Activated T-helper 1 cell treated with anti-CD3 and anti-CD28 coated beads, Interleukin-12 subunit alpha, Interleukin-12 subunit beta, Interleukin-2, Interleukin-4 antibody, amounts not matched to agents 30 ng/mL and 10 ng/mL and 1 ng/mL, durations not matched to agents 14 hours and 24 hours and 36 hours (primary cell): ENCODE measurements at regions not wholly inside any gene's neighbourhood (a gene's known extent, or its start where the extent isn't known, plus 50 kb on each side); places are given as distances from the start of the nearest gene placed in this dataset.

Source experiments
- DNase-seq: peaks from one replicate; pipeline ENCODE4 v3.0.0; 2021; ENCODE audit warnings: low spot score
- H3K27ac Mint-ChIP-seq: one replicate; pipeline ENCODE4 v1.8.0; 2021; ENCODE audit warnings: mild to moderate bottlenecking, mixed read lengths
- H3K27me3 Mint-ChIP-seq: one replicate; pipeline ENCODE4 v1.8.0; 2022; ENCODE audit warnings: mild to moderate bottlenecking, moderate library complexity, mixed read lengths; ENCODE audit not compliant: insufficient read depth
- H3K36me3 Mint-ChIP-seq: one replicate; pipeline ENCODE4 v1.8.0; 2021; ENCODE audit warnings: low read depth, mixed read lengths
- H3K4me1 Mint-ChIP-seq: one replicate; pipeline ENCODE4 v1.8.0; 2021; ENCODE audit warnings: low read depth, mixed read lengths
- H3K4me3 Mint-ChIP-seq: one replicate; pipeline ENCODE4 v1.8.0; 2021; ENCODE audit warnings: mild to moderate bottlenecking, moderate library complexity, mixed read lengths
- H3K9me3 Mint-ChIP-seq: one replicate; pipeline ENCODE4 v1.8.0; 2021; ENCODE audit warnings: mixed read lengths
- intact Hi-C: fragments of 100-400 bp; cut with micrococcal nuclease; formaldehyde crosslinking; loops from one replicate; pipeline ENCODE4 v1.15.1; 2024

DNA sequence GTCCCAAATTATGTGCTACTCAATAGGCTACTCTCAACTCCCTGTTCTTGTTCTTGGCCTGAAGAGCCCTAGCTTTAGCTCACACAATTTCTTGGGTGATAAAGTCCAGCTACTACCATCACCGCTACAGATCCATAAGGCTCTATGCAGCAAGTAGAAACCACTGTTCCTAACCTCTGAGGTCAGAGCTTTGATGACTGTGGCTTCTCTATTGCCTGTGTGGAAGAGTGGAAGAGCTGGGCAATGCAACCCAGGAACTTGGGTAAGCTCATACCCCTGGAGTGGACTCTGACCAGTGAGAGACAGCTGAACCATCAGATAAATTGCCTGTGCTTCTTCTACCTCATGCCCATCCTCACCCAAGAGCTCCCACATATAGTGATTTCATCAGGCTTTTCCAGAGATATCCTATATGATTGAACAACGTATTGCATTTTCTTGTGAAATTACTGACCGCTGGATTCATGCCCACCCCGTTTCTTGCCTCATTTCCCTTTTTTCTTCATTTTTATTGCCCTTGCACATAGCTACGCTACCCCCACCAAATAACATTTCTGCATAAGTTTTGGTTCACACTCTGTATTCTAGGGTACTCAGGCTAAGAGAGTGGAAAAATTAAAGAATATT is 172.3 kb upstream of the MBNL1 start:
- Mint-ChIP-seq H3K4me1 (peaks cover 9% of the 10 kb centered on the region), H3K36me3 (no peaks in the 10 kb centered on the region), H3K27me3 (peaks cover 5% of the 10 kb centered on the region), H3K9me3 (no peaks in the 10 kb centered on the region), H3K4me3 (no peak overlapping the region), H3K27ac (no peak overlapping the region)
- intact Hi-C loops: no loop called here
- DNase-seq: no peak

DNA sequence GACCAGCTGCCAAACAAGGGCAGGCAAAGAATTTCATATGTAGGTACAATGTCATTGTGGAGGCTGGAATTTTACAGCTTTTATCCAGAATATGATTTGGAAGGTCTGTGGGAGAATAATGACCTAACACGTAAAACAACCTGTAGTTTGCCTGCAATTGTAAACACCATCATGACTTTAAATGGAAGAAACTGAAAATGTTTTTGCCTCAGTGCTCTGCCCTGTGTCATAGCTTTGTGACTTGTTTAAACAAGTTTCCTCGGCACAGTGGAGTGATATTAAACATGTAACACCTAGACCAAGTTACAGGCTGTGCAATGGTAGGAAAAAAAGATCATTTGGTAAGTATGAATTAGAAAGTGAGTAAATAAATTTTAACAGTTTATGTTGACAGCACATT is 171.6 kb upstream of the MBNL1 start:
- DNase-seq: no peak
- Mint-ChIP-seq H3K27me3 (peaks cover 5% of the 10 kb centered on the region), H3K4me1 (peaks cover 9% of the 10 kb centered on the region), H3K27ac (no peak overlapping the region), H3K4me3 (no peak overlapping the region), H3K36me3 (no peaks in the 10 kb centered on the region), H3K9me3 (no peaks in the 10 kb centered on the region)
- intact Hi-C loops: no loop called here

GRCh38 chr3:152097770-152098169 is 171.0 kb upstream of the MBNL1 start:
- no peak overlapping the region for H3K27ac Mint-ChIP-seq
- peaks cover 9% of the 10 kb centered on the region for H3K4me1 Mint-ChIP-seq
- DNase-seq: no peak
- H3K36me3 Mint-ChIP-seq: no peaks in the 10 kb centered on the region
- no peaks in the 10 kb centered on the region for H3K9me3 Mint-ChIP-seq
- no peak overlapping the region for H3K4me3 Mint-ChIP-seq
- intact Hi-C loops: no loop called here
- peaks cover 6% of the 10 kb centered on the region for H3K27me3 Mint-ChIP-seq

DNA sequence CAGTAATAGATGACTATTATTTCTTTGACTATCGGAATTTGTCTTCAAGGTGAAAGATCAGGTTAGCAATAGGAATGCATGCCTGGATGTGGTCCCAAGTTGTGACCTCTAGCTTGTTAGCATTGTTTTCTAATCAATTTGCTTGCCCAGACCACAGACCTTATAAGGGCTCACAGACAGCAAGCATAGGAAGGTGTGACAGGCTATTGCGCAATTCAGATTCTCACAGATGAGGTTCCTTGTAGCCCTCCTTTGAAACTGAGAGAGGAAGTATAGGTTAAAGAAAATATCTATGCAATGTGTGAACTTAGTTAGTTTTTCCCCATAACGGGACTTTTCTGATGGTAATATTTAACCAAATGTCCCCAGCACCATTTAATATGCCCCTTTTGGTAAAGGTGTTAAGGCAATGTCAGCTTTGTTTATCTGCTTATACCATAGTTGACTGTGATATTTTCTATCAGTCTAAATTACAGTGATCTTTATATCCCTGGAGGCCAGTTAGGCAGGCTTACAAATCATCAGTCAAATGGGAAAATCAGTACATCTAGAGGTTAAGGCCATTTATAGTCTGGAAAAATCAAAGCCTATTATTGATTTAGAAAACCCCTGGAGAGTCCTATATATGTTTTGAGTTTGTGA is 168.1 kb upstream of the MBNL1 start:
- DNase-seq: no peak
- H3K27me3 Mint-ChIP-seq: peaks cover 10% of the 10 kb centered on the region
- H3K4me1 Mint-ChIP-seq: peaks cover 9% of the 10 kb centered on the region
- H3K9me3 Mint-ChIP-seq: no peaks in the 10 kb centered on the region
- intact Hi-C loops: no loop called here
- no peaks in the 10 kb centered on the region for H3K36me3 Mint-ChIP-seq
- H3K27ac Mint-ChIP-seq: no peak overlapping the region
- H3K4me3 Mint-ChIP-seq: no peak overlapping the region

- DNase-seq: no peak
- no peaks in the 10 kb centered on the region for H3K9me3 Mint-ChIP-seq
- no peak overlapping the region for H3K4me3 Mint-ChIP-seq
- H3K4me1 Mint-ChIP-seq: peaks cover 9% of the 10 kb centered on the region
- H3K36me3 Mint-ChIP-seq: no peaks in the 10 kb centered on the region
- H3K27ac Mint-ChIP-seq: no peak overlapping the region
- peaks cover 13% of the 10 kb centered on the region for H3K27me3 Mint-ChIP-seq
- intact Hi-C loops: no loop called here
These were observed 166.3 kb upstream of the MBNL1 start for GRCh38 chr3:152102410-152102809.

DNA sequence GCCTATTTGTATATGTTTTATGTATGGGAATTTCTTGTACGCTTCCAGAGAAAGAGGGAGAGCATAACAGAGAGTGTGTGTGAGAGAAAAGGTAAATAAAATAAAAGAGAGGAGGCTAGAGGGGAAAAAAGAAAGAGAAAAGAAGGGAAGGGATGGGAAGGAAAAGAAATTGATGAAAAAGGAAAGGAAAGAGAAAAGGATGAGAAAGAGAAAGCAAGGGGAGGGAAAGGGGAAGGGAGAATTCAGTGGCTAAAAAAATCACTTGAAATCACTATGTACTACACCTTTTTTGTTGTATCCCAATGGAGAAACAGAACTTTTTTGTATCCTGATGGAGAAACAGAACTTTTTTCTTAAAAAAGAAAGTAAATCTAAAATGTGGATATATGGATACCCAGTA is 165.5 kb upstream of the MBNL1 start:
- no peak overlapping the region for H3K27ac Mint-ChIP-seq
- H3K4me3 Mint-ChIP-seq: no peak overlapping the region
- DNase-seq: no peak
- intact Hi-C loops: no loop called here
- no peaks in the 10 kb centered on the region for H3K36me3 Mint-ChIP-seq
- H3K4me1 Mint-ChIP-seq: peaks cover 9% of the 10 kb centered on the region
- peaks cover 13% of the 10 kb centered on the region for H3K27me3 Mint-ChIP-seq
- H3K9me3 Mint-ChIP-seq: no peaks in the 10 kb centered on the region

GRCh38 chr3:152104847-152105415 is 163.8 kb upstream of the MBNL1 start:
- DNase-seq: no peak
- Mint-ChIP-seq H3K4me1 (peaks cover 9% of the 10 kb centered on the region), H3K36me3 (no peaks in the 10 kb centered on the region), H3K4me3 (no peak overlapping the region), H3K9me3 (no peaks in the 10 kb centered on the region), H3K27ac (no peak overlapping the region), H3K27me3 (peaks cover 14% of the 10 kb centered on the region)
- intact Hi-C loops: no loop called here

GRCh38 chr3:152105446-152105845 is 163.3 kb upstream of the MBNL1 start:
- Mint-ChIP-seq H3K27ac (no peak overlapping the region), H3K36me3 (no peaks in the 10 kb centered on the region), H3K4me3 (no peak overlapping the region), H3K4me1 (peaks cover 5% of the 10 kb centered on the region), H3K27me3 (peaks cover 15% of the 10 kb centered on the region), H3K9me3 (no peaks in the 10 kb centered on the region)
- no peak for DNase-seq
- intact Hi-C loops: no loop called here

DNA sequence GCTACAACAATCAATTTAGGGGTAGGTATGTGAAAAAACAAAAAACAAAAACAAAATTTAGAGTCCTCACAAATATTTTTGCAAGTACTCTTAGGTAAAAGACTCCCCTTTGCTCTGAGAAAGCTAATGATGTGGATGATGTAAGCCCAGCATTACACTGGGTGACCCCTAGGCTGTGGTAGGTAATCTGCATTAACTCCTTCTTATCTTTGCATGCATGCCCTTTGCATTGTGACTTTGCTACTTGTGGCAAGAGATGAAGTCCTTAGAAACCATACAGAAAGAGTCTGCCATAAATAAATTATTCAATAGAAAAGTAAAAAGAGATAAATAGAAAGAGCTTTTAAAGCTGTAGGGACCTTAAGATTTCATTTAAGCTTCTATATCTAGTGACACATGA is 159.7 kb upstream of the MBNL1 start:
- Mint-ChIP-seq H3K36me3 (no peaks in the 10 kb centered on the region), H3K27ac (no peak overlapping the region), H3K9me3 (no peaks in the 10 kb centered on the region), H3K4me1 (no peaks in the 10 kb centered on the region), H3K27me3 (peaks cover 16% of the 10 kb centered on the region), H3K4me3 (no peak overlapping the region)
- DNase-seq: no peak
- intact Hi-C loops: no loop called here

- Mint-ChIP-seq H3K4me1 (no peaks in the 10 kb centered on the region), H3K36me3 (no peaks in the 10 kb centered on the region), H3K4me3 (no peak overlapping the region), H3K9me3 (peaks cover 8% of the 10 kb centered on the region), H3K27me3 (peaks cover 12% of the 10 kb centered on the region), H3K27ac (no peak overlapping the region)
- no peak for DNase-seq
- intact Hi-C loops: no loop called here
These were observed 155.3 kb upstream of the MBNL1 start for GRCh38 chr3:152113413-152113812.

DNA sequence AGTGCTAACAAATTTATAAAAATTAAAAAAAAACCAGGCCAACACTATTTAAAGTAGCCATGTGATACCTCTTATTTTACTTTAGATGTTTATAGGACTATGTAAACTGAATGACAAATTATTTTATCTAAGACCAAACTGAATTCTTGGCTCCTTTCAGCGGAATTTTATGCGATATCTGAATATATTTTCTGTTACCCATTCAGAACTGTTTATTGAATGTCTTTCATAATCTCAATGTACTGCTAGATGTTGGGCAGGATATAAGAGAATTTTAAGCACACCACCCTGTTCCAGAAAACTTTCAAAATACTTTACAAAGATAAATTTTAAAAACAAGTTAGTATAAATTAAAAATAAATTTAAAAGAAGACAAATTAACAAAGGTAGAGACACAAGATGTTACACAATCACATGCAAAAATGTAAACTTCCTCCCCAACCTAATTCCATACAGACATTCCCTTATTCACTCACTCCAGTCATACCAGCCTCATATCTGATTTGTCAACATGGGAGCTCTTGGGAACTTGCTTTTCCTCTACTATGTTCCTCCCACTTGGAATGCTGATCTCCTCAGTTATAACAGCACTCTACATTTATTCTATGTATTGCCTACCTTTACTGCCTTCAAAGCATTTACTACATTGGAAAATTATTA is 154.6 kb upstream of the MBNL1 start:
- Mint-ChIP-seq H3K4me3 (no peak overlapping the region), H3K27me3 (peaks cover 10% of the 10 kb centered on the region), H3K4me1 (no peaks in the 10 kb centered on the region), H3K36me3 (no peaks in the 10 kb centered on the region), H3K9me3 (peaks cover 8% of the 10 kb centered on the region), H3K27ac (no peak overlapping the region)
- no peak for DNase-seq
- intact Hi-C loops: no loop called here

DNA sequence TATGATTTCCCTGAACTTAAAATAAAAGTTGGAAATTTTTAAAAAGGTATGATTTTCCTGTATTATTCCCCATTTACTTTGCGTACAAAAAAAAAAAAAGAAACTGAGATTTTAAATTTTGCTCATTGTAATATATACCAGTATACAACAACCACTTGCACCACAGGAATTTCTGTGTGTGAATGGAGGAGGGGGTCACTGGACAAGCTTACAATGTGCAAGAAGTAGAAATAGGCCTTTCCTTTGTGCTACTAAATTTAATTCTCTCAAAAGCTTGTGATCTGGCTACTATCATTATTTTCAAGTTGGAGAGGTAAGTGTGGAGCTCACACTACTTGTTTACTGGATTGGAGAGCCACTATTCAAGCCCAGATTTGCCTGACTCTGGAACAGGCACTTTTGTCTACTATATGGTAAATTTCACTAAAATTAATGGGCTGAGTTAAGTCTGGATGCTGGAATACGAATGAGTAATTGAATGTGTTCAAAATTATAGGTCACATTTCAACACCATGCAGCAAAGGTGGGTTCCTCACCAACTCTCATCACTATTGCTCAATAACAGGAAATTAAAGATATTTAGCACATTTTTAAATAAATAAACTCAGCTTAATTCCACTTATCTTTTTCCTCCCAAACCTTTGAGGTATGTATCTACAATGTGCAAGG is 148.0 kb upstream of the MBNL1 start:
- Mint-ChIP-seq H3K4me1 (peaks cover 19% of the 10 kb centered on the region), H3K27ac (no peak overlapping the region), H3K36me3 (peaks cover 1% of the 10 kb centered on the region), H3K4me3 (no peak overlapping the region), H3K9me3 (peaks cover 8% of the 10 kb centered on the region), H3K27me3 (peaks cover 8% of the 10 kb centered on the region)
- intact Hi-C loops: no loop called here
- no peak for DNase-seq

- Mint-ChIP-seq H3K4me1 (peaks cover 21% of the 10 kb centered on the region), H3K4me3 (no peak overlapping the region), H3K36me3 (peaks cover 1% of the 10 kb centered on the region), H3K27me3 (peaks cover 8% of the 10 kb centered on the region), H3K27ac (no peak overlapping the region), H3K9me3 (peaks cover 8% of the 10 kb centered on the region)
- intact Hi-C loops: no loop called here
- DNase-seq: no peak
These were observed 147.5 kb upstream of the MBNL1 start for GRCh38 chr3:152121270-152121636.
